OCI-LY1 (cell line): ENCODE measurements at regions not wholly inside any gene's neighbourhood (a gene's known extent, or its start where the extent isn't known, plus 50 kb on each side); places are given as distances from the start of the nearest gene placed in this dataset.
"Not testable (repeated sequence)": the region's sequence is repeated elsewhere in the genome, so short reads cannot be mapped to it uniquely, and the experiment has no call there.

Source experiments
- H2AFZ ChIP-seq: fragments of 200-600 bp; sonication (generic), shearing (Covaris generic); 2 replicates; pipeline ENCODE4 v1.6.0; 2014; ENCODE audit warnings: antibody characterized with exemption, mild to moderate bottlenecking, low read length
- H3F3A ChIP-seq: fragments of 200-600 bp; sonication (generic), shearing (Covaris generic); 2 replicates; pipeline ENCODE4 v1.6.0; 2014; ENCODE audit warnings: mild to moderate bottlenecking, antibody characterized with exemption, low read length, moderate library complexity; ENCODE audit not compliant: insufficient read depth
- H3K27ac ChIP-seq: fragments of 200-600 bp; sonication (generic); 2 replicates; pipeline ENCODE4 v1.5.1; 2014; ENCODE audit warnings: low read length, mixed run types, mild to moderate bottlenecking, low read depth; ENCODE audit not compliant: poor library complexity, severe bottlenecking
- H3K27me3 ChIP-seq: fragments of 200-600 bp; sonication (generic); 2 replicates; pipeline ENCODE4 v1.6.0; 2014; ENCODE audit warnings: antibody characterized with exemption, mild to moderate bottlenecking, low read length, moderate library complexity; ENCODE audit not compliant: insufficient read depth
- H3K36me3 ChIP-seq: fragments of 200-600 bp; sonication (generic); 2 replicates; pipeline ENCODE4 v1.6.1; 2014; ENCODE audit warnings: mild to moderate bottlenecking, antibody characterized with exemption, low read length, moderate library complexity, mixed read lengths; ENCODE audit not compliant: insufficient read depth
- H3K4me1 ChIP-seq: fragments of 200-600 bp; sonication (generic); 2 replicates; pipeline ENCODE4 v1.5.1; 2014; ENCODE audit warnings: mild to moderate bottlenecking, low read length, moderate library complexity; ENCODE audit not compliant: insufficient read depth, severe bottlenecking
- H3K4me2 ChIP-seq: fragments of 200-600 bp; sonication (generic), shearing (Covaris generic); 2 replicates; pipeline ENCODE4 v1.6.1; 2014; ENCODE audit warnings: low read length
- H3K4me3 ChIP-seq: fragments of 200-600 bp; sonication (generic); 2 replicates; pipeline ENCODE4 v1.5.1; 2014; ENCODE audit warnings: low read length, low read depth, mild to moderate bottlenecking, mixed read lengths; ENCODE audit not compliant: poor library complexity, severe bottlenecking
- H3K79me2 ChIP-seq: fragments of 200-600 bp; shearing (Covaris generic); 2 replicates; pipeline ENCODE4 v1.6.1; 2016; ENCODE audit warnings: mixed run types, low read length, mixed read lengths; ENCODE audit not compliant: insufficient read depth
- H3K9ac ChIP-seq: fragments of 200-600 bp; sonication (generic), shearing (Covaris generic); 2 replicates; pipeline ENCODE4 v1.6.1; 2014; ENCODE audit warnings: mild to moderate bottlenecking, low read length, mixed read lengths
- H3K9me2 ChIP-seq: fragments of 200-600 bp; sonication (generic), shearing (Covaris generic); 2 replicates; pipeline ENCODE4 v1.6.1; 2014; ENCODE audit warnings: low read depth, mild to moderate bottlenecking, low read length, mixed read lengths
- H3K9me3 ChIP-seq: fragments of 200-600 bp; shearing (Covaris generic); 2 replicates; pipeline ENCODE4 v1.6.1; 2014; ENCODE audit warnings: low read length, mixed read lengths
- H4K20me1 ChIP-seq: fragments of 200-600 bp; sonication (generic), shearing (Covaris generic); 2 replicates; pipeline ENCODE4 v1.6.0; 2016; ENCODE audit warnings: mild to moderate bottlenecking, low read length; ENCODE audit not compliant: insufficient read depth
- EZH2 ChIP-seq: fragments of 200-600 bp; sonication (generic), shearing (Covaris generic); IDR thresholded peaks from 2 replicates; pipeline ENCODE4 v1.8.0; 2017; ENCODE audit warnings: borderline replicate concordance, mixed run types, mild to moderate bottlenecking, antibody characterized with exemption, low read length, moderate library complexity, mixed read lengths
- TF ChIP-seq, protein P1 (sequence below): fragments of 200-600 bp; sonication (generic), shearing (Covaris generic); IDR thresholded peaks from 2 replicates; pipeline ENCODE4 v1.5.1; 2017; ENCODE audit warnings: mild to moderate bottlenecking, antibody characterized with exemption, low read length, moderate library complexity, mixed read lengths

DNA sequence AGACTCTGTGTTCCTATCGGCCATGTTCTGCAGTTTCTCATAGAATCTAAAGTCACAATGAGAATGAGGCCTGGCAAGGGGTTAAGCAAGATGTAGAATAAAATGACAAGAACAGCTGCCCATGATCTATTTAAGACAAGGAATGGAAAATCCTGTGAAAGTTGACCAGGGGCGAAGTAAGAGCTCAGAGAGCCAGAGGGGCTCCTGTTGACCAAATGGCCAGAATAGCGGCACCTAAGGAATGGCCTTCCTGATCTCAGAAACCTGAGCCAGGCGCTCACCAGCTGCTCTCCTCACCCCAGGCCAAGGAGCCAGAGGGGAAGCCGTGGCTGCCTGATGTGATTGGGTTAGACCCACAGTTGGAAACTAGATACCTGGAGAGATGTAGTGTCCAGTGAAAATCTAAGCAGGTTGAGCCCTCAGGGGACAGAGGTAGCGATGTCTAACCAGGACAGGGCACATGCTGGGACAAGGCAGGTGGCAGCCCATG, 106.1 kb upstream of the NDN start:
- no peak overlapping the region for H2AFZ ChIP-seq
- no peaks in the 10 kb centered on the region for H3K79me2 ChIP-seq
- no peaks in the 10 kb centered on the region for H4K20me1 ChIP-seq
- no peak overlapping the region for H3K4me2 ChIP-seq
- no peaks in the 10 kb centered on the region for H3K9me3 ChIP-seq
- H3K27ac ChIP-seq = no peak overlapping the region
- no peaks in the 10 kb centered on the region for H3K4me1 ChIP-seq
- no peaks in the 10 kb centered on the region for H3K9me2 ChIP-seq
- no peaks in the 10 kb centered on the region for H3K36me3 ChIP-seq
- H3K4me3 ChIP-seq = no peak overlapping the region
- H3K9ac ChIP-seq = no peak overlapping the region
- TF ChIP-seq, protein P1, sequence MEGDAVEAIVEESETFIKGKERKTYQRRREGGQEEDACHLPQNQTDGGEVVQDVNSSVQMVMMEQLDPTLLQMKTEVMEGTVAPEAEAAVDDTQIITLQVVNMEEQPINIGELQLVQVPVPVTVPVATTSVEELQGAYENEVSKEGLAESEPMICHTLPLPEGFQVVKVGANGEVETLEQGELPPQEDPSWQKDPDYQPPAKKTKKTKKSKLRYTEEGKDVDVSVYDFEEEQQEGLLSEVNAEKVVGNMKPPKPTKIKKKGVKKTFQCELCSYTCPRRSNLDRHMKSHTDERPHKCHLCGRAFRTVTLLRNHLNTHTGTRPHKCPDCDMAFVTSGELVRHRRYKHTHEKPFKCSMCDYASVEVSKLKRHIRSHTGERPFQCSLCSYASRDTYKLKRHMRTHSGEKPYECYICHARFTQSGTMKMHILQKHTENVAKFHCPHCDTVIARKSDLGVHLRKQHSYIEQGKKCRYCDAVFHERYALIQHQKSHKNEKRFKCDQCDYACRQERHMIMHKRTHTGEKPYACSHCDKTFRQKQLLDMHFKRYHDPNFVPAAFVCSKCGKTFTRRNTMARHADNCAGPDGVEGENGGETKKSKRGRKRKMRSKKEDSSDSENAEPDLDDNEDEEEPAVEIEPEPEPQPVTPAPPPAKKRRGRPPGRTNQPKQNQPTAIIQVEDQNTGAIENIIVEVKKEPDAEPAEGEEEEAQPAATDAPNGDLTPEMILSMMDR = no peak
- no peak for TF ChIP-seq EZH2
- H3F3A ChIP-seq = no peaks in the 10 kb centered on the region
- H3K27me3 ChIP-seq = no peaks in the 10 kb centered on the region

GRCh38 chr15:23797747-23798446, 110.8 kb upstream of the NDN start:
- Histone ChIP-seq H3K36me3 (no peaks in the 10 kb centered on the region), H3K79me2 (no peaks in the 10 kb centered on the region), H3K9ac (no peak overlapping the region), H3K4me2 (no peak overlapping the region), H3K4me1 (no peaks in the 10 kb centered on the region), H3K27ac (no peak overlapping the region), H3K27me3 (no peaks in the 10 kb centered on the region), H2AFZ (no peak overlapping the region), H3K4me3 (no peak overlapping the region), H4K20me1 (no peaks in the 10 kb centered on the region), H3K9me2 (no peaks in the 10 kb centered on the region), H3K9me3 (no peaks in the 10 kb centered on the region), H3F3A (no peaks in the 10 kb centered on the region)
- no peak for TF ChIP-seq EZH2
- TF ChIP-seq, protein P1 = no peak

DNA sequence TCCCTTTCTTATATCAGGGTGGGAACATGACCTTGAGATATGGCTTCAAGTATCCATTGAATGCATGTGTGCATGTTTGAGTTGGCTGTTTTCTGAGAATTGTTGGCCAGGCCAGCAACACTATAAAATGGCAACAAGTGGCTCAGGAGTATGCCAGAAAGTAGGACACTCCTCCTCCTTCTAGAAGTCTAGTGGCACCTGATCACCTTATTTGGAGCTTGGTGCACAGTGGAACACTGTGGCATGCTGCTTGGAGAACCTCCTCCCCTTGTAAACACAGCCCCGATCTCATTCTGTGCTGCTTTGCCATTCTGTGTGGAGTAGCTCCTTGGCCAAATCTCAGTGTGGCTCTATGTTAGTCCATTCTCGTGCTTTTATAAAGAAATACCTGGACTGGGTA, 114.8 kb upstream of the NDN start:
- Histone ChIP-seq H3K9me2 (no peaks in the 10 kb centered on the region), H4K20me1 (no peaks in the 10 kb centered on the region), H3K4me1 (no peaks in the 10 kb centered on the region), H3K4me3 (no peak overlapping the region), H3K27me3 (no peaks in the 10 kb centered on the region), H3K9me3 (no peaks in the 10 kb centered on the region), H3K27ac (no peak overlapping the region), H2AFZ (no peak overlapping the region), H3K79me2 (no peaks in the 10 kb centered on the region), H3F3A (no peaks in the 10 kb centered on the region), H3K36me3 (no peaks in the 10 kb centered on the region), H3K4me2 (no peak overlapping the region), H3K9ac (no peak overlapping the region)
- TF ChIP-seq EZH2 = no peak
- TF ChIP-seq, protein P1 = no peak

DNA sequence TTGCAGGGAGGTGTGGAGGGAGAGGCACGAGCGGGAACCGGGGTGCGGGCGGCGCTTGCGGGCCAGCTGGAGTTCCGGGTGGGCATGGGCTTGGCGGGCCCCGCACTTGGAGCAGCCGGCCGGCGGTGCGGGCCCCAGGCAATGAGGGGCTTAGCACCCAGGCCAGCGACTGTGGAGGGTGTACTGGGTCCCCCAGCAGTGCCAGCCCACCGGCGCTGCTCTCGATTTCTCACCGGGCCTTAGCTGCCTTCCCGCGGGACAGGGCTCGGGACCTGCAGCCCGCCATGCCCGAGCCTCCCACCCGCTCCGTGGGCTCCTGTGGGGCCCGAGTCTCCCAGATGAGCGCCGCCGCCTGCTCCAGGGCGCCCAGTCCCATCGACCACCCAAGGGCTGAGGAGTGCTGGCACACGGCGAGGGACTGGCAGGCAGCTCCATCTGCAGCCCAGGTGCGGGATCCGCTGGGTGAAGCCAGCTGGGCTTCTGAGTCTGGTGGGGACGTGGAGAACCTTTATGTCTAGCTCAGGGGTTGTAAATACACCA, 115.9 kb upstream of the NDN start:
- H3K9ac ChIP-seq, H4K20me1 ChIP-seq, H3F3A ChIP-seq, H3K4me3 ChIP-seq, H3K4me2 ChIP-seq, H2AFZ ChIP-seq, H3K27me3 ChIP-seq, H3K27ac ChIP-seq, H3K79me2 ChIP-seq, H3K9me3 ChIP-seq, H3K36me3 ChIP-seq, H3K9me2 ChIP-seq, H3K4me1 ChIP-seq: not testable (repeated sequence)
